ENCODE measurements at regions not wholly inside any gene's neighbourhood (a gene's known extent, or its start where the extent isn't known, plus 50 kb on each side); places are given as distances from the start of the nearest gene placed in this dataset.
A peak's percentile ranks its signal among the peaks of the same experiment; 100 is the strongest.

DNA sequence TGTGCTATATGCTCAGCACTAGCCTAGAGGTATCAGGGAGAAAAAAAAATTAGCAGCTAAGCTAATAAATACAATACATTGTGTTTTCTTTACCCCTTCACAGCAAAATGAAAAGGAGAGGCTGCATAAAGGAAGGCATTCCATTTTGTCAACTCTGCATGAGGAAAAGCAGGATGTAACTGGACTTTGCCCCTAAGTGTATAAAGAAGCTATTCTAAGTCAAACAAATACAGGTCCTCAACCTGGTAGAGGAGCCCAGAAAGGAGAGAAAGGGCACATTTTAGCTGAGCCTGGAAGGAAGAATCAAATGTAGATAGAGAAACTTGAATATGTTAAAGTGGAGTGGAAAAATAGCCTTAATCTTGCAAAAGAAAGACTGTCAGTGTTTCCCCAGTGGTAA lies 89.0 kb upstream of the SPRED1 start:
- intact Hi-C loops (cut with DNase I) = no loop called here
- Histone ChIP-seq H3K27me3 (ENCODE audit: control insufficient read depth, insufficient read depth, low read length) (no peaks in the 10 kb centered on the region), H3K4me3 (ENCODE audit: low read length in 3 of 3) (no peak overlapping the region), H3K4me1 (ENCODE audit: control insufficient read depth in 2 of 3, insufficient read depth in 2 of 3, low read depth in 1 of 3, low read length in 3 of 3) (no peaks in the 10 kb centered on the region), H3K36me3 (ENCODE audit: control insufficient read depth in 2 of 3, insufficient read depth in 3 of 3, low read length in 3 of 3) (no peaks in the 10 kb centered on the region), H3K27ac (ENCODE audit: low read depth in 2 of 2, low read length in 2 of 2) (no peak overlapping the region), H3K9me3 (ENCODE audit: control insufficient read depth in 2 of 3, insufficient read depth in 1 of 3, low read length in 3 of 3) (no peaks in the 10 kb centered on the region), H3K9ac (ENCODE audit: low read length in 3 of 3) (no peak overlapping the region)
- DNase-seq (no peak), FAIRE-seq (no peak)
- no peak for TF ChIP-seq CTCF (IDR thresholded peaks at IDR 0.05; ENCODE audit: borderline replicate concordance, extremely low read depth, insufficient read depth)

DNA sequence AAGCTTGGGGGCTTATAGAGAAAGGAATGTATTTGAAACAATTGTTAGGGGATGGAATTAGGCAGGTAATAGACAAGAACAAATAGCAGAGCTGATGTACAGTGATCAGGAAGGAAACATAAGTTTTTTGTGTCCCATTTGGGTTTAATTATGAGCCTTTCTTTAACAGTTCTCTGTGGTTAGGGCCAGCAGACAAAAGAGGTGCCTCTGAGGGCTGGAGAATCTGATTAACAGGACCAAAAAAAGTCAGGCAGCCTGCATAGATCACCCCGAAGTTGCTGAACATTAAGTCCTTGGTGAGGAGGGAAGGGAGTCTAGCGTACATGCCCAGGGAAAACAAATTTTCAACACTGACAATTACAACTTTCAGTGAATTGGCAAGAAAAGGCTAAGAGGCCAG lies 88.6 kb upstream of the SPRED1 start:
- Histone ChIP-seq H3K36me3 (ENCODE audit: control insufficient read depth in 2 of 3, insufficient read depth in 3 of 3, low read length in 3 of 3) (no peaks in the 10 kb centered on the region), H3K4me3 (ENCODE audit: low read length in 3 of 3) (no peak overlapping the region), H3K9me3 (ENCODE audit: control insufficient read depth in 2 of 3, insufficient read depth in 1 of 3, low read length in 3 of 3) (no peaks in the 10 kb centered on the region), H3K9ac (ENCODE audit: low read length in 3 of 3) (no peak overlapping the region), H3K27ac (ENCODE audit: low read depth in 2 of 2, low read length in 2 of 2) (no peak overlapping the region), H3K4me1 (ENCODE audit: control insufficient read depth in 2 of 3, insufficient read depth in 2 of 3, low read depth in 1 of 3, low read length in 3 of 3) (no peaks in the 10 kb centered on the region), H3K27me3 (ENCODE audit: control insufficient read depth, insufficient read depth, low read length) (no peaks in the 10 kb centered on the region)
- TF ChIP-seq CTCF (IDR thresholded peaks at IDR 0.05; ENCODE audit: borderline replicate concordance, extremely low read depth, insufficient read depth) = no peak
- FAIRE-seq (no peak), DNase-seq (no peak)
- intact Hi-C loops (cut with DNase I) = no loop called here

- no peak for TF ChIP-seq CTCF (IDR thresholded peaks at IDR 0.05; ENCODE audit: borderline replicate concordance, extremely low read depth, insufficient read depth)
- DNase-seq (no peak), FAIRE-seq (no peak)
- Histone ChIP-seq H3K9me3 (ENCODE audit: control insufficient read depth in 2 of 3, insufficient read depth in 1 of 3, low read length in 3 of 3) (no peaks in the 10 kb centered on the region), H3K27ac (ENCODE audit: low read depth in 2 of 2, low read length in 2 of 2) (no peak overlapping the region), H3K4me3 (ENCODE audit: low read length in 3 of 3) (no peak overlapping the region), H3K36me3 (ENCODE audit: control insufficient read depth in 2 of 3, insufficient read depth in 3 of 3, low read length in 3 of 3) (no peaks in the 10 kb centered on the region), H3K27me3 (ENCODE audit: control insufficient read depth, insufficient read depth, low read length) (no peaks in the 10 kb centered on the region), H3K9ac (ENCODE audit: low read length in 3 of 3) (no peak overlapping the region), H3K4me1 (ENCODE audit: control insufficient read depth in 2 of 3, insufficient read depth in 2 of 3, low read depth in 1 of 3, low read length in 3 of 3) (no peaks in the 10 kb centered on the region)
- intact Hi-C loops (cut with DNase I) = no loop called here
Observed at GRCh38 chr15:38164507-38164906, 88.1 kb upstream of the SPRED1 start.

GRCh38 chr15:38168467-38169070 lies 84.1 kb upstream of the SPRED1 start:
- no peak for FAIRE-seq

More at GRCh38 chr15:38168467-38169070, 84.1 kb upstream of the SPRED1 start:
- Histone ChIP-seq H3K4me3 (ENCODE audit: low read length in 3 of 3) (no peak overlapping the region), H3K9ac (ENCODE audit: low read length in 3 of 3) (no peak overlapping the region), H3K9me3 (ENCODE audit: control insufficient read depth in 2 of 3, insufficient read depth in 1 of 3, low read length in 3 of 3) (no peaks in the 10 kb centered on the region), H3K36me3 (ENCODE audit: control insufficient read depth in 2 of 3, insufficient read depth in 3 of 3, low read length in 3 of 3) (no peaks in the 10 kb centered on the region), H3K27me3 (ENCODE audit: control insufficient read depth, insufficient read depth, low read length) (no peaks in the 10 kb centered on the region), H3K4me1 (ENCODE audit: control insufficient read depth in 2 of 3, insufficient read depth in 2 of 3, low read depth in 1 of 3, low read length in 3 of 3) (no peaks in the 10 kb centered on the region), H3K27ac (ENCODE audit: low read depth in 2 of 2, low read length in 2 of 2) (no peak overlapping the region)
- intact Hi-C loops (cut with DNase I) = no loop called here
- peak in 1 of 5 donors; percentile 14 for DNase-seq
- TF ChIP-seq CTCF (IDR thresholded peaks at IDR 0.05; ENCODE audit: borderline replicate concordance, extremely low read depth, insufficient read depth) = no peak
